ENCODE measurements at regions not wholly inside any gene's neighbourhood (a gene's known extent, or its start where the extent isn't known, plus 50 kb on each side); places are given as distances from the start of the nearest gene placed in this dataset.

DNA sequence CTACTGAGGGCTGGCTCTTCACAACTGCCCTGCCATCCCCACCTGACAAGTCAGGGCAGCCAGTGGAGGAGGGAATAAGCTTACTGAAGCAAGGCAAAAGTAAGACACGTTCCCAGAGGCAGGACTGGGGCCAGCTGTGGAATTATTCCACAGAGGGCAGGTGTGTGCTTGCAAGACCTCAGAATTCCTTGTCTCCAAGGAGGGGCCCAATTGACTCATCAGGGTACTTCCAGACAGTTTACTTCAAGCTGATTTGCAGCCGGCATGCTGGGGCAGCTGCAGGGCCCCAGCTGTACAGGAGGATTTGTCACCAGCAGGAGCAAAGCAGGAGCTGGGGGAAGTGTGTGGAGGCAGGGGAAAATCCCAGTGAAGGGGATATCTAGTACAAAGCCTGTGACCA lies 167.5 kb upstream of the CAMK1G start:
- TF ChIP-seq, protein P1, sequence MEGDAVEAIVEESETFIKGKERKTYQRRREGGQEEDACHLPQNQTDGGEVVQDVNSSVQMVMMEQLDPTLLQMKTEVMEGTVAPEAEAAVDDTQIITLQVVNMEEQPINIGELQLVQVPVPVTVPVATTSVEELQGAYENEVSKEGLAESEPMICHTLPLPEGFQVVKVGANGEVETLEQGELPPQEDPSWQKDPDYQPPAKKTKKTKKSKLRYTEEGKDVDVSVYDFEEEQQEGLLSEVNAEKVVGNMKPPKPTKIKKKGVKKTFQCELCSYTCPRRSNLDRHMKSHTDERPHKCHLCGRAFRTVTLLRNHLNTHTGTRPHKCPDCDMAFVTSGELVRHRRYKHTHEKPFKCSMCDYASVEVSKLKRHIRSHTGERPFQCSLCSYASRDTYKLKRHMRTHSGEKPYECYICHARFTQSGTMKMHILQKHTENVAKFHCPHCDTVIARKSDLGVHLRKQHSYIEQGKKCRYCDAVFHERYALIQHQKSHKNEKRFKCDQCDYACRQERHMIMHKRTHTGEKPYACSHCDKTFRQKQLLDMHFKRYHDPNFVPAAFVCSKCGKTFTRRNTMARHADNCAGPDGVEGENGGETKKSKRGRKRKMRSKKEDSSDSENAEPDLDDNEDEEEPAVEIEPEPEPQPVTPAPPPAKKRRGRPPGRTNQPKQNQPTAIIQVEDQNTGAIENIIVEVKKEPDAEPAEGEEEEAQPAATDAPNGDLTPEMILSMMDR (conservative IDR thresholded peaks at IDR 0.05; ENCODE audit: low read depth in 2 of 2): no peak
- TF ChIP-seq EZH2 (IDR thresholded peaks at IDR 0.05; ENCODE audit: low read depth, unreplicated experiment): no peak
- TF ChIP-seq, protein P2, sequence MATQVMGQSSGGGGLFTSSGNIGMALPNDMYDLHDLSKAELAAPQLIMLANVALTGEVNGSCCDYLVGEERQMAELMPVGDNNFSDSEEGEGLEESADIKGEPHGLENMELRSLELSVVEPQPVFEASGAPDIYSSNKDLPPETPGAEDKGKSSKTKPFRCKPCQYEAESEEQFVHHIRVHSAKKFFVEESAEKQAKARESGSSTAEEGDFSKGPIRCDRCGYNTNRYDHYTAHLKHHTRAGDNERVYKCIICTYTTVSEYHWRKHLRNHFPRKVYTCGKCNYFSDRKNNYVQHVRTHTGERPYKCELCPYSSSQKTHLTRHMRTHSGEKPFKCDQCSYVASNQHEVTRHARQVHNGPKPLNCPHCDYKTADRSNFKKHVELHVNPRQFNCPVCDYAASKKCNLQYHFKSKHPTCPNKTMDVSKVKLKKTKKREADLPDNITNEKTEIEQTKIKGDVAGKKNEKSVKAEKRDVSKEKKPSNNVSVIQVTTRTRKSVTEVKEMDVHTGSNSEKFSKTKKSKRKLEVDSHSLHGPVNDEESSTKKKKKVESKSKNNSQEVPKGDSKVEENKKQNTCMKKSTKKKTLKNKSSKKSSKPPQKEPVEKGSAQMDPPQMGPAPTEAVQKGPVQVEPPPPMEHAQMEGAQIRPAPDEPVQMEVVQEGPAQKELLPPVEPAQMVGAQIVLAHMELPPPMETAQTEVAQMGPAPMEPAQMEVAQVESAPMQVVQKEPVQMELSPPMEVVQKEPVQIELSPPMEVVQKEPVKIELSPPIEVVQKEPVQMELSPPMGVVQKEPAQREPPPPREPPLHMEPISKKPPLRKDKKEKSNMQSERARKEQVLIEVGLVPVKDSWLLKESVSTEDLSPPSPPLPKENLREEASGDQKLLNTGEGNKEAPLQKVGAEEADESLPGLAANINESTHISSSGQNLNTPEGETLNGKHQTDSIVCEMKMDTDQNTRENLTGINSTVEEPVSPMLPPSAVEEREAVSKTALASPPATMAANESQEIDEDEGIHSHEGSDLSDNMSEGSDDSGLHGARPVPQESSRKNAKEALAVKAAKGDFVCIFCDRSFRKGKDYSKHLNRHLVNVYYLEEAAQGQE (IDR thresholded peaks at IDR 0.05; ENCODE audit: unreplicated experiment): no peak
- TF ChIP-seq POLR2AphosphoS5 (IDR thresholded peaks at IDR 0.05; ENCODE audit: low read depth): no peak
- no peak for TF ChIP-seq JUNB (IDR thresholded peaks at IDR 0.05; ENCODE audit: unreplicated experiment)
- TF ChIP-seq CREB1 (CRISPR knock-in tag; IDR thresholded peaks at IDR 0.05; ENCODE audit: low read depth): no peak
- TF ChIP-seq, protein P3, sequence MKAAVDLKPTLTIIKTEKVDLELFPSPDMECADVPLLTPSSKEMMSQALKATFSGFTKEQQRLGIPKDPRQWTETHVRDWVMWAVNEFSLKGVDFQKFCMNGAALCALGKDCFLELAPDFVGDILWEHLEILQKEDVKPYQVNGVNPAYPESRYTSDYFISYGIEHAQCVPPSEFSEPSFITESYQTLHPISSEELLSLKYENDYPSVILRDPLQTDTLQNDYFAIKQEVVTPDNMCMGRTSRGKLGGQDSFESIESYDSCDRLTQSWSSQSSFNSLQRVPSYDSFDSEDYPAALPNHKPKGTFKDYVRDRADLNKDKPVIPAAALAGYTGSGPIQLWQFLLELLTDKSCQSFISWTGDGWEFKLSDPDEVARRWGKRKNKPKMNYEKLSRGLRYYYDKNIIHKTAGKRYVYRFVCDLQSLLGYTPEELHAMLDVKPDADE (IDR thresholded peaks at IDR 0.05): no peak

Measured in GM23338 (cell line).